Neural cell (in vitro differentiated cells): ENCODE measurements at regions not wholly inside any gene's neighbourhood (a gene's known extent, or its start where the extent isn't known, plus 50 kb on each side); places are given as distances from the start of the nearest gene placed in this dataset.

Source experiments
- H2AFZ ChIP-seq: fragments of 200-600, 300-800 bp; sonication (generic), shearing (Covaris generic); 2 replicates; pipeline ENCODE4 v1.6.0; 2014; ENCODE audit warnings: low read depth, mild to moderate bottlenecking, antibody characterized with exemption, low read length, moderate library complexity
- H3F3A ChIP-seq: fragments of 200-600 bp; shearing (Covaris generic); 2 replicates; pipeline ENCODE4 v1.6.1; 2016; ENCODE audit warnings: mild to moderate bottlenecking, moderate library complexity, mixed read lengths, antibody characterized with exemption, low read length; ENCODE audit not compliant: insufficient read depth, poor library complexity, severe bottlenecking
- H3K27ac ChIP-seq: fragments of 200-600, 300-800 bp; sonication (generic), shearing (Covaris generic); 2 replicates; pipeline ENCODE4 v1.5.1; 2014; ENCODE audit warnings: mild to moderate bottlenecking, low read length, moderate library complexity
- H3K27me3 ChIP-seq: fragments of 300-800, 200-600 bp; sonication (generic), shearing (Covaris generic); 2 replicates; pipeline ENCODE4 v1.6.0; 2014; ENCODE audit warnings: mild to moderate bottlenecking, low read depth, low read length, moderate library complexity; ENCODE audit not compliant: insufficient read depth
- H3K36me3 ChIP-seq: fragments of 300-800, 200-600 bp; sonication (generic), shearing (Covaris generic); 2 replicates; pipeline ENCODE4 v1.5.1; 2014; ENCODE audit warnings: mild to moderate bottlenecking, antibody characterized with exemption, low read length, moderate library complexity; ENCODE audit not compliant: insufficient read depth
- H3K4me2 ChIP-seq: fragments of 300-800, 200-600 bp; sonication (generic), shearing (Covaris generic); 2 replicates; pipeline ENCODE4 v1.6.0; 2014; ENCODE audit warnings: mild to moderate bottlenecking, low read length
- H3K4me3 ChIP-seq: fragments of 300-800, 200-600 bp; sonication (generic), shearing (Covaris generic); 2 replicates; pipeline ENCODE4 v1.5.1; 2014; ENCODE audit warnings: mild to moderate bottlenecking, low read length, moderate library complexity
- H3K79me2 ChIP-seq: fragments of 200-600 bp; shearing (Covaris generic); replicated peaks from 2 replicates; pipeline ENCODE4 v1.6.0; 2014; ENCODE audit warnings: mild to moderate bottlenecking, low read length, moderate library complexity; ENCODE audit not compliant: insufficient read depth
- H3K9ac ChIP-seq: fragments of 300-800, 200-600 bp; sonication (generic), shearing (Covaris generic); 2 replicates; pipeline ENCODE4 v1.6.1; 2016; ENCODE audit warnings: mild to moderate bottlenecking, low read length, mixed read lengths
- H3K9me2 ChIP-seq: fragments of 200-600 bp; shearing (Covaris generic); 2 replicates; pipeline ENCODE4 v1.6.1; 2016; ENCODE audit warnings: mild to moderate bottlenecking, low read length, mixed read lengths; ENCODE audit not compliant: insufficient read depth
- H3K9me3 ChIP-seq: fragments of 200-600, 300-800 bp; sonication (generic), shearing (Covaris generic); 2 replicates; pipeline ENCODE4 v1.6.1; 2016; ENCODE audit warnings: mild to moderate bottlenecking, mixed run types, low read length, moderate library complexity, mixed read lengths
- H4K20me1 ChIP-seq: fragments of 200-600 bp; shearing (Covaris generic); 2 replicates; pipeline ENCODE4 v1.6.1; 2016; ENCODE audit warnings: mild to moderate bottlenecking, mixed run types; ENCODE audit not compliant: insufficient read depth
- CTCF ChIP-seq: fragments of 450-650 bp; IDR thresholded peaks from 2 replicates; pipeline ENCODE4 v1.5.1; 2014; ENCODE audit warnings: antibody characterized with exemption, mild to moderate bottlenecking, moderate library complexity; ENCODE audit not compliant: poor library complexity, severe bottlenecking
- EP300 ChIP-seq: fragments of 450-650 bp; conservative IDR thresholded peaks from 2 replicates; pipeline ENCODE4 v1.6.1; 2014; ENCODE audit warnings: antibody characterized with exemption, mild to moderate bottlenecking, moderate library complexity; ENCODE audit not compliant: poor library complexity, severe bottlenecking
- EZH2 ChIP-seq: fragments of 200-600, 300-800 bp; shearing (Covaris generic), sonication (generic); IDR thresholded peaks from 2 replicates; pipeline ENCODE4 v1.6.1; 2014; ENCODE audit warnings: antibody characterized with exemption, low read length, borderline replicate concordance, mild to moderate bottlenecking; ENCODE audit not compliant: insufficient read depth, poor library complexity, severe bottlenecking
- MXI1 ChIP-seq: fragments of 450-650 bp; conservative IDR thresholded peaks from 2 replicates; pipeline ENCODE4 v1.6.1; 2014; ENCODE audit warnings: antibody characterized with exemption, mild to moderate bottlenecking; ENCODE audit not compliant: poor library complexity, severe bottlenecking
- POLR2AphosphoS5 ChIP-seq: IDR thresholded peaks from 2 replicates; pipeline ENCODE4 v1.6.1; 2012
- RAD21 ChIP-seq: fragments of 450-650 bp; conservative IDR thresholded peaks from 2 replicates; pipeline ENCODE4 v1.6.1; 2014; ENCODE audit warnings: antibody characterized with exemption, mild to moderate bottlenecking, moderate library complexity
- REST ChIP-seq: IDR thresholded peaks from 2 replicates; pipeline ENCODE4 v1.6.1; 2012; ENCODE audit warnings: borderline replicate concordance
- SMC3 ChIP-seq: fragments of 450-650 bp; conservative IDR thresholded peaks from 2 replicates; pipeline ENCODE4 v1.6.1; 2014; ENCODE audit warnings: antibody characterized with exemption, mild to moderate bottlenecking, moderate library complexity; ENCODE audit not compliant: poor library complexity
- TAF1 ChIP-seq: IDR thresholded peaks from 2 replicates; pipeline ENCODE4 v1.6.1; 2012; ENCODE audit warnings: low read depth

- H3K27ac ChIP-seq, result no peak overlapping the region
- no peaks in the 10 kb centered on the region for H4K20me1 ChIP-seq
- H3K4me3 ChIP-seq, result no peak overlapping the region
- no peaks in the 10 kb centered on the region for H3K9me2 ChIP-seq
- H3K4me2 ChIP-seq, result no peak overlapping the region
- no peak overlapping the region for H2AFZ ChIP-seq
- H3K27me3 ChIP-seq, result no peaks in the 10 kb centered on the region
- H3K36me3 ChIP-seq, result no peaks in the 10 kb centered on the region
- no peaks in the 10 kb centered on the region for H3K9me3 ChIP-seq
- H3K9ac ChIP-seq, result no peak overlapping the region
- TF ChIP-seq EP300 (no peak), SMC3 (no peak), POLR2AphosphoS5 (no peak), MXI1 (no peak), CTCF (no peak), TAF1 (no peak), REST (no peak), EZH2 (no peak), RAD21 (no peak)
- no peaks in the 10 kb centered on the region for H3K79me2 ChIP-seq
- no peaks in the 10 kb centered on the region for H3F3A ChIP-seq
Observed at GRCh38 chr9:108336575-108336974, 519.2 kb downstream of the ACTL7B start.

- Histone ChIP-seq H3K4me2 (no peak overlapping the region), H3K9ac (no peak overlapping the region), H4K20me1 (no peaks in the 10 kb centered on the region), H3K9me2 (no peaks in the 10 kb centered on the region), H2AFZ (no peak overlapping the region), H3K36me3 (no peaks in the 10 kb centered on the region), H3K4me3 (no peak overlapping the region), H3K27ac (no peak overlapping the region), H3K79me2 (no peaks in the 10 kb centered on the region), H3F3A (no peaks in the 10 kb centered on the region), H3K9me3 (no peaks in the 10 kb centered on the region), H3K27me3 (no peaks in the 10 kb centered on the region)
- TF ChIP-seq MXI1, result no peak
- TF ChIP-seq CTCF, result no peak
- TF ChIP-seq SMC3, result no peak
- no peak for TF ChIP-seq EZH2
- TF ChIP-seq TAF1, result no peak
- TF ChIP-seq REST, result no peak
- TF ChIP-seq EP300, result no peak
- TF ChIP-seq RAD21, result no peak
- no peak for TF ChIP-seq POLR2AphosphoS5
Observed at GRCh38 chr9:108333530-108333983, 522.2 kb downstream of the ACTL7B start.
